Fibroblast of lung (primary cell): ENCODE measurements at regions not wholly inside any gene's neighbourhood (a gene's known extent, or its start where the extent isn't known, plus 50 kb on each side); places are given as distances from the start of the nearest gene placed in this dataset.

Source experiments
- DNase-seq, 2 donors: peaks; one replicate each; pipeline versions ENCODE4 v3.0.0 to v3.0.0-alpha.2; 2010; ENCODE audit warnings: low read depth in 2 of 2
- H2AFZ ChIP-seq: 2 replicates; pipeline ENCODE4 v1.5.1; 2012; ENCODE audit warnings: low read length, control low read depth, inconsistent platforms
- H3K27ac ChIP-seq: 2 replicates; pipeline ENCODE4 v1.5.1; 2011; ENCODE audit warnings: low read length, control low read depth; ENCODE audit not compliant: insufficient read depth
- H3K27me3 ChIP-seq: 2 replicates; pipeline ENCODE4 v1.5.1; 2011; ENCODE audit warnings: mild to moderate bottlenecking, low read length; ENCODE audit not compliant: control insufficient read depth, insufficient read depth
- H3K36me3 ChIP-seq: 2 replicates; pipeline ENCODE4 v1.5.1; 2011; ENCODE audit warnings: low read length; ENCODE audit not compliant: control insufficient read depth, insufficient read depth
- H3K4me1 ChIP-seq: 2 replicates; pipeline ENCODE4 v1.5.1; 2011; ENCODE audit warnings: low read length; ENCODE audit not compliant: control insufficient read depth, insufficient read depth; ENCODE audit errors: extremely low read depth
- H3K4me2 ChIP-seq: 2 replicates; pipeline ENCODE4 v1.5.1; 2011; ENCODE audit warnings: low read length, control low read depth; ENCODE audit not compliant: insufficient read depth; ENCODE audit errors: extremely low read depth
- H3K4me3 ChIP-seq, 4 experiments: fragments of 200-600 bp in 1 of 4; sonication (generic) in 1 of 4; replicated peaks in 1 of 4; 2 replicates each; pipeline ENCODE4 v1.5.1; 2011 to 2016; ENCODE audit warnings: low read length in 4 of 4, low read depth in 3 of 4, mild to moderate bottlenecking in 3 of 4, control low read depth in 2 of 4, inconsistent platforms in 1 of 4, mixed read lengths in 1 of 4; ENCODE audit not compliant: insufficient read depth in 1 of 4; ENCODE audit errors: control extremely low read depth in 1 of 4
- H3K79me2 ChIP-seq: 2 replicates; pipeline ENCODE4 v1.5.1; 2012; ENCODE audit warnings: mild to moderate bottlenecking, low read length, inconsistent platforms; ENCODE audit not compliant: control insufficient read depth, insufficient read depth
- H3K9ac ChIP-seq: 2 replicates; pipeline ENCODE4 v1.5.1; 2011; ENCODE audit warnings: mild to moderate bottlenecking, low read length, control low read depth; ENCODE audit not compliant: insufficient read depth
- H3K9me3 ChIP-seq: 2 replicates; pipeline ENCODE4 v1.5.1; 2012; ENCODE audit warnings: low read depth, low read length; ENCODE audit not compliant: control insufficient read depth, insufficient read depth
- H4K20me1 ChIP-seq: 2 replicates; pipeline ENCODE4 v1.5.1; 2011; ENCODE audit warnings: low read length; ENCODE audit not compliant: control insufficient read depth, insufficient read depth; ENCODE audit errors: extremely low read depth
- CTCF ChIP-seq, 2 donors: IDR thresholded peaks in 1 of 2; conservative IDR thresholded peaks in 1 of 2; 1 replicate in 1 of 2; 2 replicates in 1 of 2; pipeline ENCODE4 v1.5.1; 2011 to 2012; ENCODE audit warnings: low read length in 2 of 2, control low read depth in 1 of 2, inconsistent platforms in 1 of 2, low read depth in 1 of 2, mild to moderate bottlenecking in 1 of 2
- EZH2 ChIP-seq: IDR thresholded peaks from 2 replicates; pipeline ENCODE4 v1.5.1; 2012; ENCODE audit warnings: low read length, control low read depth, mild to moderate bottlenecking; ENCODE audit errors: missing control alignments

- no peak overlapping the region for H3K9ac ChIP-seq
- H3K27me3 ChIP-seq: no peaks in the 10 kb centered on the region
- no peaks in the 10 kb centered on the region for H3K79me2 ChIP-seq
- H3K27ac ChIP-seq: no peak overlapping the region
- no peaks in the 10 kb centered on the region for H4K20me1 ChIP-seq
- no peak for TF ChIP-seq CTCF (conservative IDR thresholded peaks at IDR 0.05 in 1 of 2, IDR thresholded peaks at IDR 0.05 in 1 of 2; ENCODE audit: low read depth in 1 of 2, low read length in 2 of 2)
- TF ChIP-seq EZH2: no peak
- no peak overlapping the region for H3K4me3 ChIP-seq
- H3K4me2 ChIP-seq: no peak overlapping the region
- H3K4me1 ChIP-seq: no peaks in the 10 kb centered on the region
- H3K36me3 ChIP-seq: no peaks in the 10 kb centered on the region
- no peaks in the 10 kb centered on the region for H3K9me3 ChIP-seq
- H2AFZ ChIP-seq: no peak overlapping the region
- no peak for DNase-seq
Observed at GRCh38 chr10:57791546-57791945, 476.1 kb downstream of the IPMK start.

GRCh38 chr10:57790703-57791102 lies 477.0 kb downstream of the IPMK start:
- no peaks in the 10 kb centered on the region for H3K79me2 ChIP-seq
- no peak overlapping the region for H3K9ac ChIP-seq
- H3K27ac ChIP-seq: no peak overlapping the region
- no peak overlapping the region for H2AFZ ChIP-seq
- H3K4me1 ChIP-seq: no peaks in the 10 kb centered on the region
- no peak for DNase-seq
- H3K4me2 ChIP-seq: no peak overlapping the region
- no peaks in the 10 kb centered on the region for H3K36me3 ChIP-seq
- TF ChIP-seq EZH2 (no peak), CTCF (conservative IDR thresholded peaks at IDR 0.05 in 1 of 2, IDR thresholded peaks at IDR 0.05 in 1 of 2; ENCODE audit: low read depth in 1 of 2, low read length in 2 of 2) (no peak)
- H4K20me1 ChIP-seq: no peaks in the 10 kb centered on the region
- no peaks in the 10 kb centered on the region for H3K9me3 ChIP-seq
- no peak overlapping the region for H3K4me3 ChIP-seq
- H3K27me3 ChIP-seq: no peaks in the 10 kb centered on the region

GRCh38 chr10:57788117-57788516 lies 479.6 kb downstream of the IPMK start:
- Histone ChIP-seq H3K9me3 (no peaks in the 10 kb centered on the region), H4K20me1 (no peaks in the 10 kb centered on the region), H3K4me1 (no peaks in the 10 kb centered on the region), H3K79me2 (no peaks in the 10 kb centered on the region), H3K27me3 (no peaks in the 10 kb centered on the region), H2AFZ (no peak overlapping the region), H3K9ac (no peak overlapping the region), H3K27ac (no peak overlapping the region), H3K4me3 (no peak overlapping the region), H3K36me3 (no peaks in the 10 kb centered on the region), H3K4me2 (no peak overlapping the region)
- no peak for DNase-seq
- no peak for TF ChIP-seq EZH2
- TF ChIP-seq CTCF (conservative IDR thresholded peaks at IDR 0.05 in 1 of 2, IDR thresholded peaks at IDR 0.05 in 1 of 2; ENCODE audit: low read depth in 1 of 2, low read length in 2 of 2): no peak
